CD4-positive, alpha-beta T cell treated with Interleukin-15 for 1 hour (primary cell): ENCODE measurements at regions not wholly inside any gene's neighbourhood (a gene's known extent, or its start where the extent isn't known, plus 50 kb on each side); places are given as distances from the start of the nearest gene placed in this dataset.
"Not testable (repeated sequence)": the region's sequence is repeated elsewhere in the genome, so short reads cannot be mapped to it uniquely, and the experiment has no call there.

Source experiments
- DNase-seq: peaks from one replicate; pipeline ENCODE4 v3.0.0-alpha.2; 2020

DNA sequence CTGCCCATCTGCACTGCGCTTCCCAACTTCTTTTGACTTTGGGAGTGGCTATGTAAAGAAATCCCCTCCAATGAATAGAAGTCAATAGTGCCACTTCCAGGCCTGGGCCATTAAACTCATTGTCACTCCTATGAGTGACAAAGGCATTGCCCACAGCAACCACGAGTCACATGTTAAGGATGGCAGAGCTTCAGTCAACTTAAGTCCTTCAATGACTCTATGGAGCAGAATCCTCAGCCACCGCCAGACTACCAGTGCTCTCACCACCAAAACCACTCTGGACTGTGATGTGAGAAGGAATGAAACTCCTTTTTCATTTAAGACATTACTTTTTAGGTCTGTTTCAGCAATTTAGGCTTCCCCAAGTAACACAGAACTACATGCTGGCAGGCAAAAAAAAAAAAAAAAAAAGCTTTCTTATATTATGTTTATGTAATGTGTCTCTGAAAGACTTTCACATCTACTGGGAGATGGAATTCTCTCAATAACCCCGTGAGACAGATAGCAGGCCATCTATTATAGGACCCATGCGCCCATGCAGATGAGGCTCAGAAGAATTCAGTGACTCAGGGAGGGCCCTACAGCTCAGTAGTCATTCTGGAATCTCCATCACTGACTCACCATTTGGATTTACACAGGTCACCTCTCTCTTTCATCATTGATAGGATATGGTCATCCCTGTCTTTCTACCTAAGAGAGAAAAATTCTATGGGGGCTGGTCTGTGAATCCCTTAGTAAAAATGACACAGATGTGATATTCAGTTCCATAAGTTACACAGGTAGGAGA lies 180.5 kb downstream of the CEMIP2 start:
- no peak for DNase-seq

DNA sequence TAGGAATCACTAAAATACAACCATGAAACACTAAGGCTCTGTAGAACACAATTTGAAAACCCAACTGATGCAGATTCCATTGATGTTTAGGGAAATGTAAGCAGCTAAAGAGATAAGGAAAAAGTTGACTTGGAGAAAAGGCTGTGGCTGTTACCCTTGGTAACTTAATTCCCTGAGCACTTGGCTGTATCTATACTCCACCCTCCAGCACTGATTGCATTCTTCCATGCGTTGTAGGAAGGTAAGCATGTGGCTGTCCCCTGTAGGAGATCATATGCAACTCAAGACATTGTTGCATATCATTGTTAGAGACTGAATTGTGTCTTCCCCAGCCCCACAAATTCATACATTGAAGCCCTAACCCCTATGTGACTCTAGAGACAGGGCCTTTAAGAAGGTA lies 184.5 kb downstream of the CEMIP2 start:
- DNase-seq: no peak

DNA sequence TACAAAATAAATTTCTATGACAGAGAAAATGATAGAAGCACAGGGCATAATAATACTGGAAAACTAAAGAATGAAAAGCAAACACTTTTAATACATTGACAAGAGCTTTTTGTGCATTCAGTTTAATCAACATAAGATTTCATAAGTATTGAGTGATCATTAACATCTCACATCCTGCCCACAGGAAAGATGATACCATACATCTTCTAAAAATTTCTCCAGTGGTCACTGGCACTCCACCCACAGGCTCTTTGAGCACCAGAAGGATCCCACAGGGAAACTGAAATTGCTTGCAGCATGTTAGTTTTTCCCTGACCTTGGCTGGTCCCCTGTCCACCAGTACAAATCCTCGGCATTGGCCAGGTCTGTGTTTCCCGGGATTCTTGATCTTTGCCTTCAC lies 186.0 kb downstream of the CEMIP2 start:
- DNase-seq: no peak

DNA sequence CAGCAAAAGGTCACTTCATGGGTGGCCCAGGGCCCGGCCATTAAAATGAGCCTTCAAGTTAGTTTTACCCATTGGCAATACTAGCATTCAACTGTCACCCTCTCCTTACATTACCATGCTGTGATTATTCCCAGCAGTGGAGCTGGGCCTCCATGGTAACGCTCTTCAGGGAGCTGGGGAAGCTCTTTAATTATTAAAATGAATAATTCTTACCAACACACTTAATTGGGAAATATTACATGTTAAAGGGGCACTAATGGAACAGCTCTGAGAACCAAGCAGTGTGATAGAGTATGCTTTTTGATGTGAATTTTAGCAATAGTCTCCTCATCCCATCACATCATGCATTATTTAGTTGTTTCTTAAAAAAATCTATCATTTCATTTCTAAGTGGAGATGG lies 187.2 kb downstream of the CEMIP2 start:
- no peak for DNase-seq

DNA sequence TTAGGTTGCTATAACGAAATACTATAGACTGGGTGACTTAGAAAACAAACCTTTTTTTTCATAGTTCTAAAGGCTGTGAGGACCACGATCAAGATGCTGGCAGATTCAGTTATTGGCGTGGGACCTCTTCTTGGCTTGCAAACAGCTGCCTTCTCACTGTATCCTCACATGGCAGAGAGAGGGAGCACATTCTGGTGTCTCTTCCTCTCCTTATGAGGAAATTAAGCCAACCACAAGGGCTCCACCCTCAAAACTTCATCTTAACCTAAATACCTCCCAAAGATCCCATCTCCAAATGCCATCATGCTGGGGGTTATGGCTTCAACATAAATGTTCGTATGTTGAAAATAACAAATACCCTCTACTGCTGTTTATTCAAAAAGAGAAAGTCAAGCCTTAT lies 197.1 kb downstream of the CEMIP2 start:
- no peak for DNase-seq

DNA sequence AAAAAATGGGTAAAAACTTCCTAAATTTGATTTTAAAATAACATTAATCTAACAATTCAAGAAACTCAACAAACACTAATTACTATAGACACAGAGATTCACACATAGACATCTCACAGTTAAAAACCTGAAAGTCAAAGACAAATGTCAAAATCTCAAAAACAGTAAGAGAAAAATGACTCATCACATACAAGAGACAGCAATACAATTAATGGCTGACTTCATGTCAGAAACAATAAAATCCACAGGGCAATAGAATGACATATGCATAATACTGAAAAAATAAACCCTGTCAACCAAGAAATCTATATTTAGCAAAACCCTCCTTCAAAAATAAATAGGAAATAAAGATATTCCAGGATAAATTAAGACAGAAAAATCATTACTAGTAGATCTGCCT lies 200.4 kb downstream of the CEMIP2 start:
- no peak for DNase-seq

DNA sequence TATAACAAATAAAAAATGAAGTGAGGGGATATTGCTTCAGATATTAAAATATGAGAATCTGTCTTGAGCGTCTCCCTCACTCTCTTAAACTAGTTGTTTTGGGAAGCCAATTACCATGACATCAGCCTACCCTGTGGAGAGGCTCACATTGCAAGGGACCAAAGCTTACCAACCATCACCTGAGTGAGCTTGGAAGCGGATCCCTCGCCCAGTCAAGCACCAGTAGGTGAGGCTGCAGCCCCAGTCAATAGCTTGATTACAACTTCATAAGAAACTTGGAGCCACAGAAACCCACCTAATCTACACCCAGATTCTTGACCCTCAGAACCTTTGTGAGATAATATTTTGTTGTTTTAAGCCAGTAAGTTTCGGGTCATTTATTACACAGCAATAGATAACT lies 206.2 kb downstream of the CEMIP2 start:
- no peak for DNase-seq

DNA sequence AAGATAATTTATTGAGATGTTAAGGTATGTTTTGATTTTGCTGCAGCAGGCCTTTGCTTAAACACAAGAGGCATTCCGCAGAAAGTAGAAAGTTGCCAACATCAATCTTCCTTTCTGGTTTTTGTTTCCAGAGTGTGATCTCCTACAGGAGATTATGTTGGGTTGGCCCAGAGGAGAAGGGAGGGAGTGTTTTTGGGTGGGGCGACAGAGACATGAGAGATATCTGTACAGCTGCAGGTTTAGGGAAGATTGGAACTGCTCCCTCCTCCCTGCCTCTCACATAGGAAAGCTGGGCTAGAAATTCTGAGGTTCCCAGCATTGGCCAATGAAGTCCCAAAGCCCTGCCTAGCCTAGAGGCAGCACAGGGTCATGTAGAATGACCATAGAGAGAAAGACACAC lies 211.0 kb downstream of the CEMIP2 start:
- DNase-seq: no peak

DNA sequence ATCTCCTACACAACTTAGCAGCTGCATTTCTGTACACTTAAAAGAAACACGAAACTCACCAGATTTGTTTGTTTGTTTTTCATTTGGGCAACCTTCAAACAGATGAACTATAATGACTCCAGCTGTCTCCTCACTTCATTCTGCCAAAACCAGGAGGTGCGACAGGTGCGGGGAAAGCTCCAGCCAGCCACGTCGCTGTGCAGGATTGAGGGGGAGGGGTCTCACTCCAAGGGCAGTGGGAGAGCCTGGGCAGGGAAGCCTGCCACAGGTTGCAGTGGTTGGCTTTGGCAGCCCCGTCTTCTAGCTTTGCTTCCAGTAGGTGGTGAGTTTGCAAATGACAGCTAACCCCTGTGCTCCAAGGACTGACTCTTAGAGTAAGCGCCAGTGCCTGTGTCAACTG lies 215.8 kb downstream of the CEMIP2 start:
- DNase-seq: no peak

DNA sequence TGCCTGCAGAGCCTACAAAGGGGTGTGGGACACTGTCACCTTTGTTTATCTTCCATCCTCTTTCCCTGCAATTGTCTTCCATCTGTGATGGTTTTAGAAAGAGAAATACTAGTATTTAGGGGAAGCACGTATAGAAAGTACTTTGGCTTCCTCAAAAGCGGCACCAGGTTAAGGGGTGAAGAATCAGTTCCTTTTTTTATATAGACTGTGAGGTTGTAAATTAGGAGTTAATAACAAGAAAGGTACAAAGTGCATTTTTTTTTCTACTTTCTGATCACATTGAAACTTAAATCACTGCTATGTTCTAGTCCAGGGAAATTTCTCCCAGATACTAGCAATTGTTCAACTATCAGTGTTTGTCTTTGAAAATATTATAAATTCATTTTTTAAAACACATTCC lies 219.3 kb downstream of the CEMIP2 start:
- no peak for DNase-seq

DNA sequence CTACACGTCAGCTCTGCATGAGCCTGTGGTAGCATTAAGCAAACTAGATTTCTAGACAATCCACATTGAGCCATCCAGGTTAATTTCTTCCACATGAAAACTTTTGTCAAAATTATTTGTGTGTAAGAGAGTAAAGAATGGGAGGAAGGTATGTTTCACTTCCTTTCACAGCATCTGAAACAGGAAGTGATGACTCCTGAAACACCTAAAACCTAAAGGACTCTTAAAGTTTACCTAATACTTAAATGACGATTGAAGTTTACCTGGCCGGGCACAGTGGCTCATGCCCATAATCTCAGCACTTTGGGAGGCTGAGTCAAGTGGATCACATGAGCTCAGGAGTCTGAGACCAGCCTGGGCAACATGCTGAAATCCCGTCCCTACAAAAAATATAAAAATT lies 223.8 kb downstream of the CEMIP2 start:
- DNase-seq: no peak

DNA sequence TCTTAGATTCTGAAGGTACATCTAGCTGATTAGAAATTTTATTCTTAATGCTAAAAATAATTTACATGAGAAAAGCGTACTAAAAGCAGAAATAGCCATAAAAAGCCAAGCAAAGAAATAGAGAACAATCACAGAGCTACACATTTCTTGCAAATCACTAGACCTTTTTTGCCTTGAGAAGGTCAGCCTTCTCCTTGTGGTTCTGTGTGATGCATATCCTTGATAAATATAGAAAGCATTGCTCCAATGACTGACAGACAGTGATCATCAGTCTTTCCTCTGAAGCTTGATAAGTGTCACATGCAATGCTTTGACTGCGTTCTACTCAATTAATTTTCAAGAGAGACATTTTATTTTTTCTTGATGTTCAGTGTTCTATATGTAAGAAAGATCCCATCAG lies 226.9 kb downstream of the CEMIP2 start:
- no peak for DNase-seq

DNA sequence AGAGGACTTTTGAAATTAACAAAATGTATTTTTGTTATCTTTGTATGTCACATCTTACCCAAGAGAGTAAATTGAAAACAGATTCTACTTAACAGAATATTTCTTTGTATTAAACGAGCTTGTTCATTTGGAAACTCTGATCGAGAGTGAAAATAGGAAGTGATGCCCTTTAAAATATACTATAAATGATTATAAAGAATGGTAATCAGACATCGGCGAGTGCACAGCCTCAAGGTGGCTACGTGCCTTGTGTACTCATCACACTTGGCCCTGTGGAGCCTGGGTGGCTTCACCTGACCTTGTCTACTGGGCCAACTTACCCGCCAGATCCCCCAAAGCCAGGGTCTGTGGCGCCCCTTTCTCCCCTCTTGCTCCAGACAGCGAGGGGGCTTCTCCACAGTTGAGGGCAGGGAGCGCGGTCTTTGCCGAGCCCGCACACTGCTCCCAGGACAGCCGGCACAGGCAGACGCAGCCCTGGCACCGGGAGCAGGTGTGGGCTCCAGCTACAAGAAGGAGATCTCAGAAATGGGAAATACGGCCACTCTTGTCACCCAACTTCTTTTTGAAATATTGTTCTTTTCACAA lies 243.2 kb downstream of the CEMIP2 start:
- no peak for DNase-seq

DNA sequence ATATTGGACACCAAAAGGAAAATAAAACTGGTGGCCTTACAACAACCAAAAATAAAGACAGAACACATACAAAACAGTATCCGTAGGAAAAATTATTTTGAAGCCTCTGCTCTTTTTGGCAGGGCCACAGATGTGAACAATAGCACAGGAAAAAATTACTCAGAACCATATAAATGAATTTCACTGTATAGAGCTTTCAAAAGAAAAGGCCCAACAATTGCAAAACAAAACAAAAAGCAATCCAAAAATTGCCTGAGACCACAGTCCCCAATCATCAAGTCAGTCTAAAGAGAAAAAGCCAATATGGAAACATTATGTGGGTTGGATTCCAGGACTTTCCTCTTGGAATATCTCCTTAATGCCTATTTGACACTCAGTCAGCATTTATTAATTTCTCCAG lies 243.8 kb downstream of the CEMIP2 start:
- no peak for DNase-seq

DNA sequence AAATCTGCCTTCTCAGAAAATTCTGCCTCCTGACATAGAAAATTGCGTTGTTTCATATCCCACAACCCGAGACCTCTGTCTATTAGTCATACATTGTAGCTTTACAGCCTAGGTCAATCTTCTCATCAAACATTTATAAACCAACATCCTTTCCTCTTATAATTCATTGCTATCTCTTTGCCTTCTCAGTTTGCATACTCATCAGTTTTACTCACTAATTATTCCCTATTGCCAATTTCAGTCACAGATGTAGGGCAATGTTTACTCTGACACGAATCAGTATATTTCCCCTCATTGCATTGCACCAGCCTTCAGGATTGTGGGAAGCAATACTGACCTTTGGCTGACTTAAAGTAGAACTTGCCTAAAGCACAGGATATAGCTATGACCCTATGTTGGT lies 247.2 kb downstream of the CEMIP2 start:
- no peak for DNase-seq

DNA sequence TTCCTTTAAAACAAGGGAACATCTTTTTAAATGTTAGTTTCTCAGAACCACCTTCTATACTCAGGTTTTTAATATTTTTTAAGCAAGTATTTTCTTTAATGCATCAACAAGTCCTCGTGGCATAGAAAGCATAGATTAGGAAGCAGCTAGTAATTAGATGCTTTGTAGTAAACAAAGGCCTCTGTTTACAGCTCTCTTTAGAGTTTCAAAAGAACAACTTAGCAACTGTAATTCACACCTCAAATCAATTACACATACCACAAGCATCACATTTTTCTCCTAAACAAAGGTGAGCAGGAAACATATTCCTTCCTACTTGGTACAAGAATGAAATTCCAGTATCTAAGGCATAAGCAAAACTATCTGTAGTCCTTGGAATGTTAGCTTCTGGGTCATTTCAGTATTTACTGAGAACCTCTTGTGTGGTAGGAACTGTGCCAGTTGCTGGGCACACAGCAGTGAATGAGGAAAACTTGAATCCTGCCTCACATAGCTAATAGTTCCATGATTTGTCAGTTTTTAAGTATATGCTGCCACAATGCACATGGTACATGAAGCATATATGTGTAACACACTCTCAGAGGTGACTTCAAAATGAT lies 249.1 kb downstream of the CEMIP2 start:
- no peak for DNase-seq

DNA sequence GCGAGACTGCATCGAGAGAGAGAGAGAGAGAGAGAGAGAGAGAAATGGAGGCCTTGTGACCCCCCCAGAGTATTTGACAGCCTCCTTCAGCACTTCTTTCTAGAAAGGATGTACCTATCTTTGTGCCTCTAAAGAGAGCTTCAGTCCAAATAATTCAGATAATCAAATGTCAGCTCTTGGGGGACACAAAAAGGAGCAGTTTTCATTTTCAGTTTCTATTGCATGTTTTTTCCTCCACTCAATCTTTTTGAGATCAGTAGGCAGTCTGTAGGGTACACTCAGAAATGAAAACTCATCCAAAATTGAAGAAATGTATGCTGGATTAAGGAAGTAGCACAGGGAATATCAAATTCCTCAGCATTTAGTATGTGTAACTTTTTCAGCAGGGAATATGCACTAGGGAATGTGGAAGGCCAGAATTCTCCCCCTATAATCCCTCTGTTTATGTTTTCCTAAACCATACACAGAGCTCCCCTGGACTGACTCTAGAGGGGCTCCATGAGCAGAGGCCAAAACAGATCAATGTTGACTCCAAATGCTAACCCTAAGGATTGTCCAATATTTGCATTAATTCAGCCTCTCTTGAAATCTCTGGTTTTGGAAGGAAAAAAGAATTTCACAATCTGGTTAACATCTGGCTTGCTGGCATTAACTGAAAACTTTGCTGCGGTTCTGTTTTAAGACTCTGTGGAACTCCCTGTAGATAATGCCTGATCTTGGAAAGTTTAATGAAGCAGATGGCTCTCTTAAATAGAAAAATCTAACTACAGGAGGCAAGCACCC lies 250.1 kb downstream of the CEMIP2 start:
- DNase-seq: no peak

DNA sequence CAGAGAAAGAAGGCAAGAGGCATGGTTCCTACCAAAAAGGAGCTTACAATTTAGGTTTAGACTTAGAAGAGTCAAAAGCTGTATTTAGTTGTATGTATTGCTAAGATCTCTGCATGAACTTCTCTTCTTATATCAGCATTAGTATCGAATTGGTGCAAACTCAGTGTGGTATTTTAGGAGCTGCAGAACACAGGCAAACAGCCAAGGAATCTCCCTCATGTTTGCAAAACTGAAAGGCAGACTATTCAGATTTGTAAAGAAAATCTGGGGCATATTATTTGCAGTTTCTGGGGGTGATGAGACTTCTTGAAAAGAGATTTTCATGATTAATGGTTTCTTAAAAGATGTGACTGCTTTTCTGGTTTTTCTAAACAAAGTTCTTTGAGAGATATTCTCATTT lies 252.7 kb downstream of the CEMIP2 start:
- no peak for DNase-seq

DNA sequence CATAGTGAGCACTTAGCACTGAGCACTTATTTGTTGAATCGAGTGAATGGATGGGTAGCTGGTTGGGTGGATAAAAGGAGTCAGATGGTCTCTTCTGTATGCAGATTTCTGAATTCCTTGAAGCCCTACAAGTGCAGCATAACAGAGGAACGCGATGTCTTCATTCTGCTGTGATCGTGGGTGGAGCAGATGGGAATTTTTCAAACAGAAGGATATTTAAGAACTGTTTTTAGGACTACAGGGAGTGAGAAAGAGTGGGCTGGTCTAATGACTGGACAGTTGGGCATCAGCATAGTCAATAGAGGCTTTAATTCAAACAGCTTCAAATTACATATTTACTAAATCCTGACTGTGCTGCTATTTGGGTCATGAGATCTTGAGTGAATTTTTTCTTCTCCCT lies 253.2 kb downstream of the CEMIP2 start:
- DNase-seq: no peak

DNA sequence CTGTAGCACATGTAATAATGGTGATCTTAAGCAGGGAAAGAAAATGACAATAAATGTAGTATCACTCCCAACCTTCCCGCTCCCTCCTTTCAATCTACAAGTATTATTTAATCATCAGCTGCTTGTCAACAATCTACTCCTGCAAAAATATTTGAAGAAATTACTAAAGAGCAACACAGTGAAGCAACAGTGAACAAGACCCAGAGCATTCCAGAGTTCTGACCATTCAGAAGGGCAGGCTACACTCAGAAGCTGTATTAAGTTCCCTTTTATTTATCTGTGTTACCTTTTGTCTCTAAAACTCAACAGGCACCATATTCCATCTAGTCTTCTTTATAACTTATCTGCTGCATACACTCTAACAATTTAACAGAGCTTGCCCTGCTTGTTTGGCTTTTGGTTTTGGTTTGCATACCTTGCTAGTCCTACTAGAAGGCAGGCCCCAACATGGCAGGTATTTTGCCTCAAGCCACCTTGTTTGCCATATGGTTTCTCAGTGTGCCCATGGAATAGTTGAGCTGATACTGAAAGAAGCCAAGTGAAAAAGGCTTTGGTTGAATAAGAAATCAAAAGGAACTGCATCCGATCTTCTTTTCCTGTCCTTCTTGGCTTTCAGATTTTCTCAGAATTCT lies 253.9 kb downstream of the CEMIP2 start:
- DNase-seq: no peak

DNA sequence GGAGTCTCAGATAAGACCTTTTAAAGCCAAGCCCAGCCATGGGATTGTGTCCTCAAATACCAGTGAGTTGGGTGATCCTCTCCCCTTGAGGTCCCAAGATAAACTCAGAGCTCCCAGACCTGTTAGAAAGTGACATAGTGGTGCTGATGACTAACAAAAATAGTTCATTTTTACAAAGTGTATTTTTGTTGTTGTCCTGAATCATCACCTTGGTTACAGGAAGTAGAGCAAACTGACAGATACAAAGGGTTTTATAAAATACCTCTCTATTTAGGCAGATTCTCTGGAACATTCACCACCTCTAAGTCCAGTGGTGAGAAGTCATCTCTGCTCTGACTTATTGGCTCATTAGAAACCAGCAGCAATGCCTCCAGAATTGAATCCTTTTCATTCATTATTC lies 259.3 kb downstream of the CEMIP2 start:
- no peak for DNase-seq

DNA sequence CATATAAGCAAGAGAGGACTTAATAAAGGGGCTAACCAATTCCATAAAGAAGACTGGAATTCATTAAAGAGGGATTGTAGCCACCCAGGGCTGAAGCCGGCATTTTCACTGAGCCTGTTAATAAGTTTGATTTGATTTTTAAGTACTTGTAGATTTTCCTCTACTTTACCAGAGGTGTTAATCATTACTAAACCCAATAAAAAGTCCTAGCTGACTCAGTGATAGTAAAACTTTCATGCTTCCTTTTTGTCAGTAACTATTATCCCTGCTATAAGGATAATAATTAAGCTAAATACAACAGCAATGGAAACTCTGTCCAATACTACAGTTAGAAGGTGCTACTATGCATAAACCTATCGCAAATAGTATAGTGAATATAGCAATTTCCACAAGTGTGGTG lies 260.2 kb downstream of the CEMIP2 start:
- not testable (repeated sequence) for DNase-seq

DNA sequence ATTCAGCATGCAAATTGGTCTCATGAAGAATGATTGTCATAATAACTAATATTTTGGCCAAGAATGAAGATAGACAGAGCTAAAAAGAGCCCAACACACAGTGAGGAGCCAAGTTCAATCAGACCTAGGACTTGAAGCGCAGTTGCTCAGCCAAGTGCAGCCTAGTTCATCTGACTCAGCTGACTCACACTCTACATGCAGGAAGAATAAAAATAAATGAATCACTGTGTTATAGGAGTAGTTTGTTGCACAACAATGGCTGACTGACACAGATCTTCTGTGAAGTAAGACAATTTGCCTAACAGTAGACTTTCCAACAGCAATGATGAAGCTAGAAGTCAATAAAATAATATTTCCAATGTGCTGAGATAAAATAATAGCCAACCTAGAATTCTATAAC lies 261.5 kb downstream of the CEMIP2 start:
- no peak for DNase-seq
